ENCODE measurements at regions not wholly inside any gene's neighbourhood (a gene's known extent, or its start where the extent isn't known, plus 50 kb on each side); places are given as distances from the start of the nearest gene placed in this dataset.

DNA sequence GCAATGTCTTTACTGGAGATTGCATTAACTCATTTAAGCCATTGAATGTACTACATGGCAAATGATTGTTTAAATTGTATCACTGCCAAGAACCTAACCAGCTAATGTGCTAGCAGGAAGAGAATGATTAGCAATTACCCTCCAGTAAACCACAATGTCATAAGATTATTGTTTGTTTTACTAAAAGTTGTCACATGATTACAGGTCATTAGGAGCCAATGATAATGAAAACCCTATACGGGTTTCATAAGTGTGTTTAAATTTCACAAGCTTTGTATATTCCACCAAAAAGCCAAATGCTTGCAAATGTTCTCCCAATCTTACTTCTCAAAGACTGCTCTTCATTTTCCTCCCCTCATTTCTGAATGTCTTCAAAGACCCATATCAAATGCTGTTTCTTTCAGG, 76.5 kb upstream of the PPP1R3C start:
- H3K36me3 ChIP-seq (ENCODE audit: control insufficient read depth, low read length), result no peaks in the 10 kb centered on the region
- H4K20me1 ChIP-seq (ENCODE audit: control insufficient read depth, insufficient read depth, low read depth, low read length), result no peaks in the 10 kb centered on the region
- no peak overlapping the region for H3K27ac ChIP-seq (ENCODE audit: low read depth, low read length)
- H3K79me2 ChIP-seq (ENCODE audit: control insufficient read depth, low read length), result no peaks in the 10 kb centered on the region
- TF ChIP-seq, protein P1, sequence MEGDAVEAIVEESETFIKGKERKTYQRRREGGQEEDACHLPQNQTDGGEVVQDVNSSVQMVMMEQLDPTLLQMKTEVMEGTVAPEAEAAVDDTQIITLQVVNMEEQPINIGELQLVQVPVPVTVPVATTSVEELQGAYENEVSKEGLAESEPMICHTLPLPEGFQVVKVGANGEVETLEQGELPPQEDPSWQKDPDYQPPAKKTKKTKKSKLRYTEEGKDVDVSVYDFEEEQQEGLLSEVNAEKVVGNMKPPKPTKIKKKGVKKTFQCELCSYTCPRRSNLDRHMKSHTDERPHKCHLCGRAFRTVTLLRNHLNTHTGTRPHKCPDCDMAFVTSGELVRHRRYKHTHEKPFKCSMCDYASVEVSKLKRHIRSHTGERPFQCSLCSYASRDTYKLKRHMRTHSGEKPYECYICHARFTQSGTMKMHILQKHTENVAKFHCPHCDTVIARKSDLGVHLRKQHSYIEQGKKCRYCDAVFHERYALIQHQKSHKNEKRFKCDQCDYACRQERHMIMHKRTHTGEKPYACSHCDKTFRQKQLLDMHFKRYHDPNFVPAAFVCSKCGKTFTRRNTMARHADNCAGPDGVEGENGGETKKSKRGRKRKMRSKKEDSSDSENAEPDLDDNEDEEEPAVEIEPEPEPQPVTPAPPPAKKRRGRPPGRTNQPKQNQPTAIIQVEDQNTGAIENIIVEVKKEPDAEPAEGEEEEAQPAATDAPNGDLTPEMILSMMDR (IDR thresholded peaks at IDR 0.05; ENCODE audit: low read depth, low read length, poor library complexity, severe bottlenecking), result no peak
- TF ChIP-seq EZH2phosphoT487 (IDR thresholded peaks at IDR 0.05; ENCODE audit: borderline replicate concordance, low read length), result no peak
- no peaks in the 10 kb centered on the region for H3F3A ChIP-seq (ENCODE audit: control insufficient read depth, insufficient read depth)
- H3K4me2 ChIP-seq (ENCODE audit: low read length), result no peak overlapping the region
- no peak overlapping the region for H3K4me3 ChIP-seq (ENCODE audit: low read length)
- peaks cover 21% of the 10 kb centered on the region for H3K27me3 ChIP-seq (ENCODE audit: control insufficient read depth, low read length)
- H3K4me1 ChIP-seq (ENCODE audit: control insufficient read depth, low read length), result no peaks in the 10 kb centered on the region
- no peaks in the 10 kb centered on the region for H3K9me3 ChIP-seq (ENCODE audit: control insufficient read depth, insufficient read depth, low read length)
- H3K9me2 ChIP-seq (replicated peaks; ENCODE audit: control insufficient read depth, low read length), result no peaks in the 10 kb centered on the region

DNA sequence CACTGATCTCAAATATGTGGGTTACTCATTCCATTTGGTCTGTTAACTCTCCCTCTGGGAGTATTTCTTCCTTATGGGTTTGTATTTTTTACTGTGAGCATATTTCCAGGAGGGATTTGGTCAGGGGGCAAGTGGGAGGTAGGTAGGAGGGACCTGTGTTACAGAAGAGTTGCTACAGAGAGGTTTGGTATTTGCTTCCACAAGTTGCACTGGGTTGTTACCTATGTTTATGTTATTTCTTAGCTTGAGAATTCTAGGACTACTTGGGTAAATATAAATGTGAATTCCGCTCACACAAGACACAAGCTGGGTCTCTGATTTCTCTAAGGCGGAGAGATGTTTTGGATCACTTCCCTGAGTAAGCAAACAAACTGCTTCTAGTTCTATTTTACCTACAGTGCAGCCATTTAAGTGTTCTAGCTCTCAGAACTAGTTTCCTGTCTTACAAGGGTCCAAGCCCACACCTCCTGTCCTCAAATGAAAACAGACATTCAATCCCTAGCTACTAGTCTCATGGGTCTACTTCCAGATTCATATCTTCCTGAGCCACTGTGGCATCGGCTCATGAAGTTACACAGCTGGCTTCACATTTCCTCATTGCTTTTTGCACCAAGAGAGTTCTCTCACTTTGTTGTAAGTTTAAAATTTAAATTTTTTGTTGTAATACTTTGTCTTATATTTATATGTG, 75.4 kb upstream of the PPP1R3C start:
- no peaks in the 10 kb centered on the region for H3K9me3 ChIP-seq (ENCODE audit: control insufficient read depth, insufficient read depth, low read length)
- H3K4me3 ChIP-seq (ENCODE audit: low read length), result no peak overlapping the region
- H4K20me1 ChIP-seq (ENCODE audit: control insufficient read depth, insufficient read depth, low read depth, low read length), result no peaks in the 10 kb centered on the region
- H3F3A ChIP-seq (ENCODE audit: control insufficient read depth, insufficient read depth), result no peaks in the 10 kb centered on the region
- H3K27me3 ChIP-seq (ENCODE audit: control insufficient read depth, low read length), result peaks cover 11% of the 10 kb centered on the region
- TF ChIP-seq, protein P1 (IDR thresholded peaks at IDR 0.05; ENCODE audit: low read depth, low read length, poor library complexity, severe bottlenecking), result no peak
- TF ChIP-seq EZH2phosphoT487 (IDR thresholded peaks at IDR 0.05; ENCODE audit: borderline replicate concordance, low read length), result no peak
- no peaks in the 10 kb centered on the region for H3K4me1 ChIP-seq (ENCODE audit: control insufficient read depth, low read length)
- no peaks in the 10 kb centered on the region for H3K36me3 ChIP-seq (ENCODE audit: control insufficient read depth, low read length)
- no peaks in the 10 kb centered on the region for H3K79me2 ChIP-seq (ENCODE audit: control insufficient read depth, low read length)
- H3K4me2 ChIP-seq (ENCODE audit: low read length), result no peak overlapping the region
- no peaks in the 10 kb centered on the region for H3K9me2 ChIP-seq (replicated peaks; ENCODE audit: control insufficient read depth, low read length)
- H3K27ac ChIP-seq (ENCODE audit: low read depth, low read length), result no peak overlapping the region

DNA sequence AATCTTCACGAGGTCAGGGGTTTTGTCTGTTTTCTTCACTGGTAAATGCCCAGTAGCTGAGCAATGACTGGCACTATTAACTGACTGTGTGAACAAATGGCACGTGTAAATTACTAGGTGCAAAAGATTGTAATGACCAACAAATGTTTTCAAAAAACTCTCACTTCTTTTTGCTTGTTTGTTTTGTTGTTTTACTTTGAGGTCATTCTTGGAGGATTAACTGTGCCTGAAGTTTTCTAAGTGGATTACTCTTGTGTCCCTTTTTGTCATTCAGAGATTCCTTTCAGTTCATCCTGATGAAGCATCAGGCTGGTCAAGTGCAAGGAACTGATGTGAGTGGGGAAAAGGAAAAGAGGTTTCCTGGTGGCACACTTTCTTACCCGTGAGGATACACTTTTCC, 74.4 kb upstream of the PPP1R3C start:
- TF ChIP-seq, protein P1 (IDR thresholded peaks at IDR 0.05; ENCODE audit: low read depth, low read length, poor library complexity, severe bottlenecking), result no peak
- TF ChIP-seq EZH2phosphoT487 (IDR thresholded peaks at IDR 0.05; ENCODE audit: borderline replicate concordance, low read length), result no peak
- Histone ChIP-seq H3K36me3 (ENCODE audit: control insufficient read depth, low read length) (no peaks in the 10 kb centered on the region), H3K4me3 (ENCODE audit: low read length) (no peak overlapping the region), H4K20me1 (ENCODE audit: control insufficient read depth, insufficient read depth, low read depth, low read length) (no peaks in the 10 kb centered on the region), H3K9me2 (replicated peaks; ENCODE audit: control insufficient read depth, low read length) (no peaks in the 10 kb centered on the region), H3K27me3 (ENCODE audit: control insufficient read depth, low read length) (peaks cover 11% of the 10 kb centered on the region), H3K4me1 (ENCODE audit: control insufficient read depth, low read length) (no peaks in the 10 kb centered on the region), H3K9me3 (ENCODE audit: control insufficient read depth, insufficient read depth, low read length) (no peaks in the 10 kb centered on the region), H3K79me2 (ENCODE audit: control insufficient read depth, low read length) (no peaks in the 10 kb centered on the region), H3F3A (ENCODE audit: control insufficient read depth, insufficient read depth) (no peaks in the 10 kb centered on the region), H3K27ac (ENCODE audit: low read depth, low read length) (no peak overlapping the region), H3K4me2 (ENCODE audit: low read length) (no peak overlapping the region)

Data from DOHH2 (cell line).